HG03565 (cell line): ENCODE measurements at regions not wholly inside any gene's neighbourhood (a gene's known extent, or its start where the extent isn't known, plus 50 kb on each side); places are given as distances from the start of the nearest gene placed in this dataset.
"Not testable (repeated sequence)": the region's sequence is repeated elsewhere in the genome, so short reads cannot be mapped to it uniquely, and the experiment has no call there.

Experiments
- ATAC-seq: cut with Tn5 transposase; IDR thresholded peaks from one replicate; pipeline ENCODE4 v1.9.1; 2021; ENCODE audit warnings: mild to moderate bottlenecking, moderate library complexity; ENCODE audit not compliant: unreplicated experiment

GRCh38 chr7:153170287-153170686 lies 410.7 kb downstream of the ACTR3B start:
- no peak for ATAC-seq

GRCh38 chr7:153185936-153186335 lies 426.4 kb downstream of the ACTR3B start:
- no peak for ATAC-seq

GRCh38 chr7:153188161-153188560 lies 428.6 kb downstream of the ACTR3B start:
- no peak for ATAC-seq

GRCh38 chr7:153188630-153189029 lies 429.1 kb downstream of the ACTR3B start:
- no peak for ATAC-seq

- peak; percentile 65 for ATAC-seq
These were observed 430.9 kb downstream of the ACTR3B start for GRCh38 chr7:153190452-153190851.

GRCh38 chr7:153190986-153191385 lies 431.4 kb downstream of the ACTR3B start:
- ATAC-seq: no peak

GRCh38 chr7:153193144-153193595 lies 433.6 kb downstream of the ACTR3B start:
- ATAC-seq: no peak

- ATAC-seq: no peak
These were observed 457.5 kb downstream of the ACTR3B start for GRCh38 chr7:153217032-153217431.

GRCh38 chr7:153224890-153225289 lies 465.3 kb downstream of the ACTR3B start:
- no peak for ATAC-seq

GRCh38 chr7:153245136-153245535 lies 485.6 kb downstream of the ACTR3B start:
- ATAC-seq: not testable (repeated sequence)

- ATAC-seq: no peak
These were observed 486.3 kb downstream of the ACTR3B start for GRCh38 chr7:153245809-153246208.

- no peak for ATAC-seq
These were observed 488.4 kb downstream of the ACTR3B start for GRCh38 chr7:153247926-153248325.

- ATAC-seq: no peak
These were observed 499.1 kb downstream of the ACTR3B start for GRCh38 chr7:153258686-153259085.

GRCh38 chr7:153276394-153276793 lies 516.8 kb downstream of the ACTR3B start:
- ATAC-seq: no peak

GRCh38 chr7:153286763-153287162 lies 527.2 kb downstream of the ACTR3B start:
- no peak for ATAC-seq

- ATAC-seq: no peak
These were observed 530.5 kb downstream of the ACTR3B start for GRCh38 chr7:153290066-153290465.

- no peak for ATAC-seq
These were observed 537.6 kb downstream of the ACTR3B start for GRCh38 chr7:153297141-153297540.

GRCh38 chr7:153301936-153302335 lies 542.4 kb downstream of the ACTR3B start:
- no peak for ATAC-seq

GRCh38 chr7:153320005-153320404 lies 560.5 kb downstream of the ACTR3B start:
- ATAC-seq: no peak

- ATAC-seq: no peak
These were observed 561.1 kb downstream of the ACTR3B start for GRCh38 chr7:153320681-153321080.

- ATAC-seq: no peak
These were observed 563.4 kb downstream of the ACTR3B start for GRCh38 chr7:153322991-153323390.

- no peak for ATAC-seq
These were observed 564.5 kb downstream of the ACTR3B start for GRCh38 chr7:153324094-153324493.

- no peak for ATAC-seq
These were observed 568.1 kb downstream of the ACTR3B start for GRCh38 chr7:153327683-153328082.

- no peak for ATAC-seq
These were observed 571.9 kb downstream of the ACTR3B start for GRCh38 chr7:153331427-153331826.
